GM19324 (cell line): ENCODE measurements at regions not wholly inside any gene's neighbourhood (a gene's known extent, or its start where the extent isn't known, plus 50 kb on each side); places are given as distances from the start of the nearest gene placed in this dataset.
"Not testable (repeated sequence)": the region's sequence is repeated elsewhere in the genome, so short reads cannot be mapped to it uniquely, and the experiment has no call there.

ENCODE experiments used
- ATAC-seq: cut with Tn5 transposase; IDR thresholded peaks from one replicate; pipeline ENCODE4 v1.9.1; 2021; ENCODE audit warnings: mild to moderate bottlenecking, moderate library complexity; ENCODE audit not compliant: unreplicated experiment, low FRiP score

GRCh38 chr7:79520543-79520942 lies 67.1 kb upstream of the MAGI2 start:
- no peak for ATAC-seq

GRCh38 chr7:79515358-79515757 lies 61.9 kb upstream of the MAGI2 start:
- no peak for ATAC-seq

GRCh38 chr7:79513261-79513660 lies 59.8 kb upstream of the MAGI2 start:
- ATAC-seq = no peak

GRCh38 chr7:79512261-79512660 lies 58.8 kb upstream of the MAGI2 start:
- no peak for ATAC-seq

GRCh38 chr7:79511056-79511455 lies 57.6 kb upstream of the MAGI2 start:
- ATAC-seq = not testable (repeated sequence)

GRCh38 chr7:79507131-79507530 lies 53.7 kb upstream of the MAGI2 start:
- ATAC-seq = no peak

GRCh38 chr7:79506481-79506880 lies 53.0 kb upstream of the MAGI2 start:
- no peak for ATAC-seq

- no peak for ATAC-seq
Measured at GRCh38 chr7:79504607-79505389, 51.3 kb upstream of the MAGI2 start.
